ENCODE measurements at regions not wholly inside any gene's neighbourhood (a gene's known extent, or its start where the extent isn't known, plus 50 kb on each side); places are given as distances from the start of the nearest gene placed in this dataset.
A peak's percentile ranks its signal among the peaks of the same experiment; 100 is the strongest.

DNA sequence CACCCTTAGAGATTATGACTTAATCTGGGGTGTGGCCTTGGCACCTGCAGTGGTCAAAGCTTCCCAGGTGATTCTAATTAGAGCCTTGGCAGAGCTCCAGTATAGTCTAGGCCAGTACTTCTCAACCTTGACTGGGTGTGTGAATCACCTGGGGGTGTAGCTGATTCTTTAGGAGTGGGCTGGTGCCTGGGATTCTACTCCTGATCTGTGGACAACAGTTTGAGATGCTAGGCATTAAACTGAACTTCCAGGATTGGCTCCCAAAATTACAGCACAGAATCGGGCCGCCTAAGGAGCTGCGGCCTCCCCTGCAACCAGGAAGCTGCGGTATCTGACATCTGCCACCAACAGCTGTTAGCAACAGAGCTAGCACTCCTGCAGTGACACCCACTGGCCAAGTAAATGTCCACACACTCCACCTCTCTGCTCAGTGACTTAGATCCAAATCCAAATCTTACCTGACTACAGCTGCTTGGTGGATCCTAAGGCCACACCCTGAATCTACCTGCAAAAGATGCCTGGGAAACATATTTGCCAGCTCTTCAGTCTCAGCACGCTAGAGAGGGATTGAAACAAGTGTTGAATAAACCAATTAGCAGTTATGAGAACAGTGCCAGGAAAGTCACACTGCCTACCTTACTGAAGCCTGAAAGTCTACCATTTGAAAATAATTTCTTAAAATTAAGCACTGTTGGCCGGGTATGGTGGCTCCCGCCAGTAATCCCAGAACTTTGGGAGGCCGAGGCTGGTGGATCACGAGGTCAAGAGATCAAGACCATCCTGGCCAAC lies 126.7 kb downstream of the UNC5CL start:
- Mint-ChIP-seq H3K4me3 (no peak overlapping the region), H3K27me3 (ENCODE audit: low read depth) (peaks cover 45% of the 10 kb centered on the region), H3K9me3 (no peaks in the 10 kb centered on the region), H3K36me3 (no peaks in the 10 kb centered on the region), H3K27ac (no peak overlapping the region), H3K4me1 (peaks cover 8% of the 10 kb centered on the region)
- ATAC-seq (peak; percentile 97), DNase-seq (ENCODE audit: low spot score) (peak; percentile 53)
- ChIA-PET CTCF (interaction anchor here (0.8 to 3.4 kb wide), 24 partner anchors 8 to 584 kb away, joined by 3 to 38 read pairs (median 4); partner anchors contain the start of gene UNC5CL), POLR2A (no interaction called here)
- TF ChIP-seq ZBTB21 (CRISPR knock-in tag; IDR thresholded peaks at IDR 0.05; ENCODE audit: borderline replicate concordance) = no peak
- TF ChIP-seq CREB1 (CRISPR knock-in tag; IDR thresholded peaks at IDR 0.05) = no peak
- TF ChIP-seq, protein P1, sequence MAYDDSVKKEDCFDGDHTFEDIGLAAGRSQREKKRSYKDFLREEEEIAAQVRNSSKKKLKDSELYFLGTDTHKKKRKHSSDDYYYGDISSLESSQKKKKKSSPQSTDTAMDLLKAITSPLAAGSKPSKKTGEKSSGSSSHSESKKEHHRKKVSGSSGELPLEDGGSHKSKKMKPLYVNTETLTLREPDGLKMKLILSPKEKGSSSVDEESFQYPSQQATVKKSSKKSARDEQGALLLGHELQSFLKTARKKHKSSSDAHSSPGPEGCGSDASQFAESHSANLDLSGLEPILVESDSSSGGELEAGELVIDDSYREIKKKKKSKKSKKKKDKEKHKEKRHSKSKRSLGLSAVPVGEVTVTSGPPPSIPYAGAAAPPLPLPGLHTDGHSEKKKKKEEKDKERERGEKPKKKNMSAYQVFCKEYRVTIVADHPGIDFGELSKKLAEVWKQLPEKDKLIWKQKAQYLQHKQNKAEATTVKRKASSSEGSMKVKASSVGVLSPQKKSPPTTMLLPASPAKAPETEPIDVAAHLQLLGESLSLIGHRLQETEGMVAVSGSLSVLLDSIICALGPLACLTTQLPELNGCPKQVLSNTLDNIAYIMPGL (CRISPR knock-in tag; IDR thresholded peaks at IDR 0.05) = no peak
- TF ChIP-seq SOX15 (CRISPR knock-in tag; IDR thresholded peaks at IDR 0.05) = no peak
- TF ChIP-seq CBFB (CRISPR knock-in tag; IDR thresholded peaks at IDR 0.05; ENCODE audit: low read depth) = no peak
- TF ChIP-seq TCF7 (CRISPR knock-in tag; IDR thresholded peaks at IDR 0.05; ENCODE audit: low read depth) = no peak
- TF ChIP-seq, protein P2, sequence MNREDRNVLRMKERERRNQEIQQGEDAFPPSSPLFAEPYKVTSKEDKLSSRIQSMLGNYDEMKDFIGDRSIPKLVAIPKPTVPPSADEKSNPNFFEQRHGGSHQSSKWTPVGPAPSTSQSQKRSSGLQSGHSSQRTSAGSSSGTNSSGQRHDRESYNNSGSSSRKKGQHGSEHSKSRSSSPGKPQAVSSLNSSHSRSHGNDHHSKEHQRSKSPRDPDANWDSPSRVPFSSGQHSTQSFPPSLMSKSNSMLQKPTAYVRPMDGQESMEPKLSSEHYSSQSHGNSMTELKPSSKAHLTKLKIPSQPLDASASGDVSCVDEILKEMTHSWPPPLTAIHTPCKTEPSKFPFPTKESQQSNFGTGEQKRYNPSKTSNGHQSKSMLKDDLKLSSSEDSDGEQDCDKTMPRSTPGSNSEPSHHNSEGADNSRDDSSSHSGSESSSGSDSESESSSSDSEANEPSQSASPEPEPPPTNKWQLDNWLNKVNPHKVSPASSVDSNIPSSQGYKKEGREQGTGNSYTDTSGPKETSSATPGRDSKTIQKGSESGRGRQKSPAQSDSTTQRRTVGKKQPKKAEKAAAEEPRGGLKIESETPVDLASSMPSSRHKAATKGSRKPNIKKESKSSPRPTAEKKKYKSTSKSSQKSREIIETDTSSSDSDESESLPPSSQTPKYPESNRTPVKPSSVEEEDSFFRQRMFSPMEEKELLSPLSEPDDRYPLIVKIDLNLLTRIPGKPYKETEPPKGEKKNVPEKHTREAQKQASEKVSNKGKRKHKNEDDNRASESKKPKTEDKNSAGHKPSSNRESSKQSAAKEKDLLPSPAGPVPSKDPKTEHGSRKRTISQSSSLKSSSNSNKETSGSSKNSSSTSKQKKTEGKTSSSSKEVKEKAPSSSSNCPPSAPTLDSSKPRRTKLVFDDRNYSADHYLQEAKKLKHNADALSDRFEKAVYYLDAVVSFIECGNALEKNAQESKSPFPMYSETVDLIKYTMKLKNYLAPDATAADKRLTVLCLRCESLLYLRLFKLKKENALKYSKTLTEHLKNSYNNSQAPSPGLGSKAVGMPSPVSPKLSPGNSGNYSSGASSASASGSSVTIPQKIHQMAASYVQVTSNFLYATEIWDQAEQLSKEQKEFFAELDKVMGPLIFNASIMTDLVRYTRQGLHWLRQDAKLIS (CRISPR knock-in tag; IDR thresholded peaks at IDR 0.05; ENCODE audit: borderline replicate concordance) = no peak
- TF ChIP-seq, protein P3, sequence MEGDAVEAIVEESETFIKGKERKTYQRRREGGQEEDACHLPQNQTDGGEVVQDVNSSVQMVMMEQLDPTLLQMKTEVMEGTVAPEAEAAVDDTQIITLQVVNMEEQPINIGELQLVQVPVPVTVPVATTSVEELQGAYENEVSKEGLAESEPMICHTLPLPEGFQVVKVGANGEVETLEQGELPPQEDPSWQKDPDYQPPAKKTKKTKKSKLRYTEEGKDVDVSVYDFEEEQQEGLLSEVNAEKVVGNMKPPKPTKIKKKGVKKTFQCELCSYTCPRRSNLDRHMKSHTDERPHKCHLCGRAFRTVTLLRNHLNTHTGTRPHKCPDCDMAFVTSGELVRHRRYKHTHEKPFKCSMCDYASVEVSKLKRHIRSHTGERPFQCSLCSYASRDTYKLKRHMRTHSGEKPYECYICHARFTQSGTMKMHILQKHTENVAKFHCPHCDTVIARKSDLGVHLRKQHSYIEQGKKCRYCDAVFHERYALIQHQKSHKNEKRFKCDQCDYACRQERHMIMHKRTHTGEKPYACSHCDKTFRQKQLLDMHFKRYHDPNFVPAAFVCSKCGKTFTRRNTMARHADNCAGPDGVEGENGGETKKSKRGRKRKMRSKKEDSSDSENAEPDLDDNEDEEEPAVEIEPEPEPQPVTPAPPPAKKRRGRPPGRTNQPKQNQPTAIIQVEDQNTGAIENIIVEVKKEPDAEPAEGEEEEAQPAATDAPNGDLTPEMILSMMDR (IDR thresholded peaks at IDR 0.05) = no peak
- TF ChIP-seq, protein P4, sequence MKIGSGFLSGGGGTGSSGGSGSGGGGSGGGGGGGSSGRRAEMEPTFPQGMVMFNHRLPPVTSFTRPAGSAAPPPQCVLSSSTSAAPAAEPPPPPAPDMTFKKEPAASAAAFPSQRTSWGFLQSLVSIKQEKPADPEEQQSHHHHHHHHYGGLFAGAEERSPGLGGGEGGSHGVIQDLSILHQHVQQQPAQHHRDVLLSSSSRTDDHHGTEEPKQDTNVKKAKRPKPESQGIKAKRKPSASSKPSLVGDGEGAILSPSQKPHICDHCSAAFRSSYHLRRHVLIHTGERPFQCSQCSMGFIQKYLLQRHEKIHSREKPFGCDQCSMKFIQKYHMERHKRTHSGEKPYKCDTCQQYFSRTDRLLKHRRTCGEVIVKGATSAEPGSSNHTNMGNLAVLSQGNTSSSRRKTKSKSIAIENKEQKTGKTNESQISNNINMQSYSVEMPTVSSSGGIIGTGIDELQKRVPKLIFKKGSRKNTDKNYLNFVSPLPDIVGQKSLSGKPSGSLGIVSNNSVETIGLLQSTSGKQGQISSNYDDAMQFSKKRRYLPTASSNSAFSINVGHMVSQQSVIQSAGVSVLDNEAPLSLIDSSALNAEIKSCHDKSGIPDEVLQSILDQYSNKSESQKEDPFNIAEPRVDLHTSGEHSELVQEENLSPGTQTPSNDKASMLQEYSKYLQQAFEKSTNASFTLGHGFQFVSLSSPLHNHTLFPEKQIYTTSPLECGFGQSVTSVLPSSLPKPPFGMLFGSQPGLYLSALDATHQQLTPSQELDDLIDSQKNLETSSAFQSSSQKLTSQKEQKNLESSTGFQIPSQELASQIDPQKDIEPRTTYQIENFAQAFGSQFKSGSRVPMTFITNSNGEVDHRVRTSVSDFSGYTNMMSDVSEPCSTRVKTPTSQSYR (CRISPR knock-in tag; IDR thresholded peaks at IDR 0.05) = no peak
- no peak for TF ChIP-seq ZNF416 (CRISPR knock-in tag; IDR thresholded peaks at IDR 0.05)
- TF ChIP-seq, protein P5, sequence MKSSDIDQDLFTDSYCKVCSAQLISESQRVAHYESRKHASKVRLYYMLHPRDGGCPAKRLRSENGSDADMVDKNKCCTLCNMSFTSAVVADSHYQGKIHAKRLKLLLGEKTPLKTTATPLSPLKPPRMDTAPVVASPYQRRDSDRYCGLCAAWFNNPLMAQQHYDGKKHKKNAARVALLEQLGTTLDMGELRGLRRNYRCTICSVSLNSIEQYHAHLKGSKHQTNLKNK (CRISPR knock-in tag; IDR thresholded peaks at IDR 0.05) = no peak
- TF ChIP-seq ESRRA (CRISPR knock-in tag; IDR thresholded peaks at IDR 0.05; ENCODE audit: borderline replicate concordance) = no peak
- TF ChIP-seq JAZF1 (CRISPR knock-in tag; IDR thresholded peaks at IDR 0.05) = no peak
- TF ChIP-seq, protein P6, sequence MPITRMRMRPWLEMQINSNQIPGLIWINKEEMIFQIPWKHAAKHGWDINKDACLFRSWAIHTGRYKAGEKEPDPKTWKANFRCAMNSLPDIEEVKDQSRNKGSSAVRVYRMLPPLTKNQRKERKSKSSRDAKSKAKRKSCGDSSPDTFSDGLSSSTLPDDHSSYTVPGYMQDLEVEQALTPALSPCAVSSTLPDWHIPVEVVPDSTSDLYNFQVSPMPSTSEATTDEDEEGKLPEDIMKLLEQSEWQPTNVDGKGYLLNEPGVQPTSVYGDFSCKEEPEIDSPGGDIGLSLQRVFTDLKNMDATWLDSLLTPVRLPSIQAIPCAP (CRISPR knock-in tag; IDR thresholded peaks at IDR 0.05) = no peak
- TF ChIP-seq NFE2L1 (CRISPR knock-in tag; IDR thresholded peaks at IDR 0.05) = no peak
- TF ChIP-seq, protein P7, sequence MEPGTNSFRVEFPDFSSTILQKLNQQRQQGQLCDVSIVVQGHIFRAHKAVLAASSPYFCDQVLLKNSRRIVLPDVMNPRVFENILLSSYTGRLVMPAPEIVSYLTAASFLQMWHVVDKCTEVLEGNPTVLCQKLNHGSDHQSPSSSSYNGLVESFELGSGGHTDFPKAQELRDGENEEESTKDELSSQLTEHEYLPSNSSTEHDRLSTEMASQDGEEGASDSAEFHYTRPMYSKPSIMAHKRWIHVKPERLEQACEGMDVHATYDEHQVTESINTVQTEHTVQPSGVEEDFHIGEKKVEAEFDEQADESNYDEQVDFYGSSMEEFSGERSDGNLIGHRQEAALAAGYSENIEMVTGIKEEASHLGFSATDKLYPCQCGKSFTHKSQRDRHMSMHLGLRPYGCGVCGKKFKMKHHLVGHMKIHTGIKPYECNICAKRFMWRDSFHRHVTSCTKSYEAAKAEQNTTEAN (CRISPR knock-in tag; IDR thresholded peaks at IDR 0.05) = no peak
- no peak for TF ChIP-seq ZNF423 (CRISPR knock-in tag; IDR thresholded peaks at IDR 0.05)
- TF ChIP-seq, protein P8, sequence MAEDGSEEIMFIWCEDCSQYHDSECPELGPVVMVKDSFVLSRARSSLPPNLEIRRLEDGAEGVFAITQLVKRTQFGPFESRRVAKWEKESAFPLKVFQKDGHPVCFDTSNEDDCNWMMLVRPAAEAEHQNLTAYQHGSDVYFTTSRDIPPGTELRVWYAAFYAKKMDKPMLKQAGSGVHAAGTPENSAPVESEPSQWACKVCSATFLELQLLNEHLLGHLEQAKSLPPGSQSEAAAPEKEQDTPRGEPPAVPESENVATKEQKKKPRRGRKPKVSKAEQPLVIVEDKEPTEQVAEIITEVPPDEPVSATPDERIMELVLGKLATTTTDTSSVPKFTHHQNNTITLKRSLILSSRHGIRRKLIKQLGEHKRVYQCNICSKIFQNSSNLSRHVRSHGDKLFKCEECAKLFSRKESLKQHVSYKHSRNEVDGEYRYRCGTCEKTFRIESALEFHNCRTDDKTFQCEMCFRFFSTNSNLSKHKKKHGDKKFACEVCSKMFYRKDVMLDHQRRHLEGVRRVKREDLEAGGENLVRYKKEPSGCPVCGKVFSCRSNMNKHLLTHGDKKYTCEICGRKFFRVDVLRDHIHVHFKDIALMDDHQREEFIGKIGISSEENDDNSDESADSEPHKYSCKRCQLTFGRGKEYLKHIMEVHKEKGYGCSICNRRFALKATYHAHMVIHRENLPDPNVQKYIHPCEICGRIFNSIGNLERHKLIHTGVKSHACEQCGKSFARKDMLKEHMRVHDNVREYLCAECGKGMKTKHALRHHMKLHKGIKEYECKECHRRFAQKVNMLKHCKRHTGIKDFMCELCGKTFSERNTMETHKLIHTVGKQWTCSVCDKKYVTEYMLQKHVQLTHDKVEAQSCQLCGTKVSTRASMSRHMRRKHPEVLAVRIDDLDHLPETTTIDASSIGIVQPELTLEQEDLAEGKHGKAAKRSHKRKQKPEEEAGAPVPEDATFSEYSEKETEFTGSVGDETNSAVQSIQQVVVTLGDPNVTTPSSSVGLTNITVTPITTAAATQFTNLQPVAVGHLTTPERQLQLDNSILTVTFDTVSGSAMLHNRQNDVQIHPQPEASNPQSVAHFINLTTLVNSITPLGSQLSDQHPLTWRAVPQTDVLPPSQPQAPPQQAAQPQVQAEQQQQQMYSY (CRISPR knock-in tag; IDR thresholded peaks at IDR 0.05) = no peak
- TF ChIP-seq TEAD1 (CRISPR knock-in tag; IDR thresholded peaks at IDR 0.05) = no peak
